PC-3 (cell line): ENCODE measurements at regions not wholly inside any gene's neighbourhood (a gene's known extent, or its start where the extent isn't known, plus 50 kb on each side); places are given as distances from the start of the nearest gene placed in this dataset.

Source experiments
- ATAC-seq: fragments of 200-7000 bp; cut with Tn5 transposase; 2 replicates; pipeline ENCODE4 v1.9.1; 2020; ENCODE audit warnings: mild to moderate bottlenecking, moderate library complexity
- BruUV-seq: library from RNA; stranded (reverse); fragments of 400-500 nt; replicated peaks from 2 replicates; lab custom pipeline; 2021; lab: Mats Ljungman, UMichigan
- CTCF ChIA-PET: fragments of 300-600 bp; sonication (Branson Sonifier 250); formaldehyde crosslinking; loops from one replicate; lab custom pipeline; 2022; ENCODE audit warnings: antibody characterized with exemption; lab: Charles Lee
- POLR2A ChIA-PET: fragments of 300-600 bp; sonication (Branson Sonifier 250); formaldehyde crosslinking; loops from one replicate; lab custom pipeline; 2022; ENCODE audit warnings: antibody characterized with exemption; ENCODE audit not compliant: unreplicated experiment; lab: Charles Lee
- DNase-seq: peaks from one replicate; pipeline ENCODE4 v3.0.0-alpha.2; 2015
- H2AFZ ChIP-seq: fragments of 300-600 bp; sonication (generic); 2 replicates; pipeline ENCODE4 v1.6.0; 2016; ENCODE audit warnings: antibody characterized with exemption, low read length
- H3F3A ChIP-seq: fragments of 300-600 bp; sonication (generic); one replicate; pipeline ENCODE4 v1.6.0; 2017; ENCODE audit warnings: antibody characterized with exemption, low read length, control low read depth, mild to moderate bottlenecking; ENCODE audit not compliant: unreplicated experiment
- H3K27ac ChIP-seq: fragments of 300-600 bp; sonication (generic); 2 replicates; pipeline ENCODE4 v1.5.1; 2016; ENCODE audit warnings: mild to moderate bottlenecking, low read length
- H3K27me3 ChIP-seq: fragments of 300-600 bp; sonication (generic); 2 replicates; pipeline ENCODE4 v1.6.1; 2016; ENCODE audit warnings: low read length, mixed read lengths
- H3K36me3 ChIP-seq: fragments of 300-600 bp; sonication (generic); 2 replicates; pipeline ENCODE4 v1.6.1; 2016; ENCODE audit warnings: low read depth, mixed run types, low read length, mixed read lengths
- H3K4me1 ChIP-seq: fragments of 300-600 bp; sonication (generic); 2 replicates; pipeline ENCODE4 v1.5.1; 2016; ENCODE audit warnings: low read length; ENCODE audit not compliant: insufficient read depth
- H3K4me2 ChIP-seq: fragments of 300-600 bp; sonication (generic); 2 replicates; pipeline ENCODE4 v1.6.0; 2016; ENCODE audit warnings: low read length
- H3K4me3 ChIP-seq: fragments of 300-600 bp; sonication (generic); 2 replicates; pipeline ENCODE4 v1.5.1; 2016; ENCODE audit warnings: mild to moderate bottlenecking, low read length, mixed read lengths
- H3K79me2 ChIP-seq: fragments of 300-600 bp; sonication (generic); 2 replicates; pipeline ENCODE4 v1.6.1; 2017; ENCODE audit warnings: low read length, mixed read lengths
- H3K9ac ChIP-seq: fragments of 300-600 bp; sonication (generic); 2 replicates; pipeline ENCODE4 v1.6.0; 2016; ENCODE audit warnings: mild to moderate bottlenecking, low read length
- H3K9me2 ChIP-seq: fragments of 300-600 bp; sonication (generic); replicated peaks from 2 replicates; pipeline ENCODE4 v1.6.1; 2016; ENCODE audit warnings: mixed run types, low read length, mixed read lengths
- H3K9me3 ChIP-seq: fragments of 300-600 bp; sonication (generic); 2 replicates; pipeline ENCODE4 v1.6.1; 2016; ENCODE audit warnings: low read length, mixed read lengths
- H4K20me1 ChIP-seq: fragments of 300-600 bp; sonication (generic); 2 replicates; pipeline ENCODE4 v1.6.1; 2016; ENCODE audit warnings: low read length, mixed read lengths
- EZH2 ChIP-seq: fragments of 300-600 bp; sonication (generic); IDR thresholded peaks from one replicate; pipeline ENCODE4 v1.6.1; 2017; ENCODE audit warnings: antibody characterized with exemption, mild to moderate bottlenecking, low read length; ENCODE audit not compliant: unreplicated experiment
- EZH2phosphoT487 ChIP-seq: fragments of 300-600 bp; sonication (generic); IDR thresholded peaks from 2 replicates; pipeline ENCODE4 v1.6.1; 2018; ENCODE audit warnings: mild to moderate bottlenecking, antibody characterized with exemption, low read length, borderline replicate concordance
- intact Hi-C: fragments of 100-400 bp; cut with micrococcal nuclease; formaldehyde crosslinking; loops from 2 replicates; pipeline ENCODE4 v1.9.0; 2023
- TF ChIP-seq, protein P1 (sequence below): fragments of 300-600 bp; sonication (generic); conservative IDR thresholded peaks from 2 replicates; pipeline ENCODE4 v1.5.1; 2017; ENCODE audit warnings: antibody characterized with exemption, low read depth, mild to moderate bottlenecking, low read length

GRCh38 chr4:167339781-167340180, 105.5 kb upstream of the SPOCK3 start:
- H3K4me3 ChIP-seq = no peak overlapping the region
- no peak for ATAC-seq

GRCh38 chr4:167359711-167360110, 125.4 kb upstream of the SPOCK3 start:
- Histone ChIP-seq H3K4me1 (no peaks in the 10 kb centered on the region), H3F3A (no peaks in the 10 kb centered on the region), H3K9me3 (no peaks in the 10 kb centered on the region), H3K9ac (no peak overlapping the region), H3K27ac (no peak overlapping the region), H3K9me2 (no peaks in the 10 kb centered on the region), H3K4me2 (no peak overlapping the region), H2AFZ (no peak overlapping the region), H3K4me3 (no peak overlapping the region), H4K20me1 (no peaks in the 10 kb centered on the region), H3K36me3 (no peaks in the 10 kb centered on the region), H3K27me3 (no peaks in the 10 kb centered on the region), H3K79me2 (no peaks in the 10 kb centered on the region)
- no TSS peak for BruUV-seq
- ChIA-PET CTCF (no interaction called here), POLR2A (no interaction called here)
- DNase-seq = no peak
- intact Hi-C loops = no loop called here
- TF ChIP-seq EZH2 (no peak), EZH2phosphoT487 (no peak)
- TF ChIP-seq, protein P1, sequence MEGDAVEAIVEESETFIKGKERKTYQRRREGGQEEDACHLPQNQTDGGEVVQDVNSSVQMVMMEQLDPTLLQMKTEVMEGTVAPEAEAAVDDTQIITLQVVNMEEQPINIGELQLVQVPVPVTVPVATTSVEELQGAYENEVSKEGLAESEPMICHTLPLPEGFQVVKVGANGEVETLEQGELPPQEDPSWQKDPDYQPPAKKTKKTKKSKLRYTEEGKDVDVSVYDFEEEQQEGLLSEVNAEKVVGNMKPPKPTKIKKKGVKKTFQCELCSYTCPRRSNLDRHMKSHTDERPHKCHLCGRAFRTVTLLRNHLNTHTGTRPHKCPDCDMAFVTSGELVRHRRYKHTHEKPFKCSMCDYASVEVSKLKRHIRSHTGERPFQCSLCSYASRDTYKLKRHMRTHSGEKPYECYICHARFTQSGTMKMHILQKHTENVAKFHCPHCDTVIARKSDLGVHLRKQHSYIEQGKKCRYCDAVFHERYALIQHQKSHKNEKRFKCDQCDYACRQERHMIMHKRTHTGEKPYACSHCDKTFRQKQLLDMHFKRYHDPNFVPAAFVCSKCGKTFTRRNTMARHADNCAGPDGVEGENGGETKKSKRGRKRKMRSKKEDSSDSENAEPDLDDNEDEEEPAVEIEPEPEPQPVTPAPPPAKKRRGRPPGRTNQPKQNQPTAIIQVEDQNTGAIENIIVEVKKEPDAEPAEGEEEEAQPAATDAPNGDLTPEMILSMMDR = no peak
- ATAC-seq = no peak

More at GRCh38 chr4:167339781-167340180, 105.5 kb upstream of the SPOCK3 start:
- H4K20me1 ChIP-seq = no peaks in the 10 kb centered on the region
- H3K36me3 ChIP-seq = no peaks in the 10 kb centered on the region
- H3K9ac ChIP-seq = no peak overlapping the region
- no TSS peak for BruUV-seq
- no peak for TF ChIP-seq EZH2phosphoT487
- TF ChIP-seq, protein P1 = no peak
- TF ChIP-seq EZH2 = no peak
- H3K9me2 ChIP-seq = no peaks in the 10 kb centered on the region
- ChIA-PET POLR2A (no interaction called here), CTCF (no interaction called here)
- no peaks in the 10 kb centered on the region for H3K27me3 ChIP-seq
- H3K4me2 ChIP-seq = no peak overlapping the region
- no peaks in the 10 kb centered on the region for H3K4me1 ChIP-seq
- no peak for DNase-seq
- H3K79me2 ChIP-seq = no peaks in the 10 kb centered on the region
- intact Hi-C loops = no loop called here
- H3K27ac ChIP-seq = no peak overlapping the region
- no peaks in the 10 kb centered on the region for H3F3A ChIP-seq
- H2AFZ ChIP-seq = no peak overlapping the region
- H3K9me3 ChIP-seq = no peaks in the 10 kb centered on the region

DNA sequence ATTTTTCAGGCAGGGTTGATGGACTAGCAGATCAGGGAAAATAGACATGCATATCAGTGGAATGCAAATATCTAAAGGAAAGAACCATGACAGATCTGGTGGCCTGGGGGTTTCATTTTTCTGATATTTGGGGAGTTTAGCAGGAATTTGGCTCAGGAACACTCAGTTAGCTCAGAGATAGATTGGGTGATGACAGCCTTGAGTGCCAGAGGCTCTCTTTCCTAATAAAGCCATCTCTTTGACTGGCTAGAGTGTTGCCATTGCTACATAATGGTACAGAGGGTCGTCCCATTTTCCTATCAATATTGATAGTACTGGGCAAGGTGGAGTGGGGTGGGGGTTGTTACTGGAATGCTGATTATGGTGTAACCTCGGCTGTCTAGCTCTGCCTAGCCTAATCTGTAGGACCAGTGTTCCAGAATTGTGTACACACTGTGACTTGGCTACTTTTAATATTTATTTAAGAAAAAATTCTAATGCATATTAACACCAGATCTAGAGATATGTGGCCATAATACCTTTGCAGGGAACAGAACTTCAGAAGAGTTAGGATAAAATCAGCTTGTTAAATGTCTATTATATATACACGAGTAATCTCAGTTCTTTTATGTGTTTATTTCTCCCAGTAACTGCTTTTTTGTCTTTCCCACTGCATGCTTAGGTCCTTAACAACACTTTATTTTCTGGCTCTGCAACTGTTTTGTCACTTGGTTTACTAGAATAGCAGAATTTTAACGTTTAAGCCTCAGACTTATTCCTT, 145.0 kb upstream of the SPOCK3 start:
- Histone ChIP-seq H3K27ac (no peak overlapping the region), H4K20me1 (no peaks in the 10 kb centered on the region), H3K9me2 (no peaks in the 10 kb centered on the region), H3F3A (no peaks in the 10 kb centered on the region), H3K4me1 (no peaks in the 10 kb centered on the region), H3K9ac (no peak overlapping the region), H3K27me3 (no peaks in the 10 kb centered on the region), H3K4me3 (no peak overlapping the region), H3K79me2 (no peaks in the 10 kb centered on the region), H3K9me3 (no peaks in the 10 kb centered on the region), H2AFZ (no peak overlapping the region), H3K36me3 (no peaks in the 10 kb centered on the region), H3K4me2 (no peak overlapping the region)
- no peak for DNase-seq
- POLR2A ChIA-PET = no interaction called here
- CTCF ChIA-PET = no interaction called here
- ATAC-seq = peak; percentile 55
- TF ChIP-seq EZH2 = no peak
- TF ChIP-seq EZH2phosphoT487 = no peak
- TF ChIP-seq, protein P1 = no peak
- BruUV-seq = no TSS peak
- intact Hi-C loops = no loop called here
